ENCODE measurements at regions not wholly inside any gene's neighbourhood (a gene's known extent, or its start where the extent isn't known, plus 50 kb on each side); places are given as distances from the start of the nearest gene placed in this dataset.

DNA sequence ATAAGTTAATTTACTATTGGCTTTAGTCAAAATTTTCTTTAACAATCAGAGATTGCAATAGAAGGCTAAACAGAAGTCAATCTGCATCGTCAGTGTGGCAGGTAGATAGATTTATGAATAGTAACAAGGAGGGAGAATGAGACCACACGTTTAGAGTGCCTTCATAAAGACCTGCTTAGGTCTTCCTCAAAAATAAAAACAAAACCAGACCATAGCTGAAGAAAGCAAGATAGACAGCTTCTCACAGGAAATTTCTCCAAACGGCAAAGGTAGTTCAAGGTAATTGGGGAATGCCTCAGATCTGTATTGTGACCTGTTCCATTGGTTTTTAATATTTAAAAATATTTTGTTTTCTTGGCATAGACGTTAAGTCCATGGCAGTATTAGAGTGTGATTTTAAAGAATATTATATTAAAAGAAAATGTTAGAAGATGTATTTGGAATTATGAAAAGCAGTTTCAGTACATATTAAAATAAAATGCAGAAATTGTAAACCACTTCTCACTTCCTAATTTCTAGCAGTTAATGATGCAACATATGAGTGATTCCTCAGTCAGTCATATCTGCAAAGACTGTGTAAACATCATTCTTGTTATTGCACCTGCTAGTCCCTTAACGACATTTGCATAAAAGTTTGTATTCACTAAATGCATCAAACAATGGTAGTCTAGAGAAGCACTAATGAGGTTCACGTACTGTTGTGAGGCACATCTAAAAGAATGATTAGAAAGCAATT is 278.0 kb downstream of the HLX start:
- no peak for TF ChIP-seq POLR2A (IDR thresholded peaks at IDR 0.05)
- TF ChIP-seq, protein P1, sequence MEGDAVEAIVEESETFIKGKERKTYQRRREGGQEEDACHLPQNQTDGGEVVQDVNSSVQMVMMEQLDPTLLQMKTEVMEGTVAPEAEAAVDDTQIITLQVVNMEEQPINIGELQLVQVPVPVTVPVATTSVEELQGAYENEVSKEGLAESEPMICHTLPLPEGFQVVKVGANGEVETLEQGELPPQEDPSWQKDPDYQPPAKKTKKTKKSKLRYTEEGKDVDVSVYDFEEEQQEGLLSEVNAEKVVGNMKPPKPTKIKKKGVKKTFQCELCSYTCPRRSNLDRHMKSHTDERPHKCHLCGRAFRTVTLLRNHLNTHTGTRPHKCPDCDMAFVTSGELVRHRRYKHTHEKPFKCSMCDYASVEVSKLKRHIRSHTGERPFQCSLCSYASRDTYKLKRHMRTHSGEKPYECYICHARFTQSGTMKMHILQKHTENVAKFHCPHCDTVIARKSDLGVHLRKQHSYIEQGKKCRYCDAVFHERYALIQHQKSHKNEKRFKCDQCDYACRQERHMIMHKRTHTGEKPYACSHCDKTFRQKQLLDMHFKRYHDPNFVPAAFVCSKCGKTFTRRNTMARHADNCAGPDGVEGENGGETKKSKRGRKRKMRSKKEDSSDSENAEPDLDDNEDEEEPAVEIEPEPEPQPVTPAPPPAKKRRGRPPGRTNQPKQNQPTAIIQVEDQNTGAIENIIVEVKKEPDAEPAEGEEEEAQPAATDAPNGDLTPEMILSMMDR (IDR thresholded peaks at IDR 0.05), result no peak

All from thyroid gland (tissue), 4 donors.